ENCODE measurements at regions not wholly inside any gene's neighbourhood (a gene's known extent, or its start where the extent isn't known, plus 50 kb on each side); places are given as distances from the start of the nearest gene placed in this dataset.

DNA sequence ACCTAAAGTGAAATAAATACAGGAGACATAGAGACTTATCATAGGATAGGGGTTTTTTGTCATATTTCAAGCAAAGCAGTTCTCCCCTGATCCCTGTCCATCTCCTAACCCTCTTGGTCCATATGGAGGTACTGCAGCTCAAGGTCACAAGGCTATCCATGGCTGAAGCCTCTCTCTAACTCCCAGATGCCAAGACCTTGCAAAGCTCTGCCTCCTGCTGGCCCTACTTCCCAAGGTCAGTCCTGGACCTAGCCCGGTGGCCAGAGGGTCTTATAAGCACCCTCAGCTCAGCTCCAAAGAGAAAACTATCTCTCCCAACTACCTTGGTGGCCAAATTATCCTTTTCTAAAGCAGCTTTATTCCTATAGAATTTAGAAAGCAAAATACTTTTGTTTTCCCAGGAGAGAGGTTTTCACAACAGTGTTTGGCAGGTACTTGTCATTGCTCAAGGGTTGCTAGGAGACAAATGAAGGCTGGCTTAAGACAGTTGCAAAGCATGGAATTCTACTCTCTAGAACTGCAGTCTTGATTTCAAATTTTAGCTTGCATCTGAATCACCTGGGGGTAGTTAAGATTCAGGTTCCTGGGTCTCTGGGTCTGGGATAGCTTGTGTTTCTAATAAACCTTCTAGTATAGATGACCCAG, 121.5 kb downstream of the XCL2 start:
- intact Hi-C loops (cut with DNase I; ENCODE audit: low total_unique reads): no loop called here
- H3K9me3 ChIP-seq: no peaks in the 10 kb centered on the region
- peak overlapping the region in 1 of 5 donors; percentile 10 for H3K27ac ChIP-seq
- no peak for TF ChIP-seq POLR2A (IDR thresholded peaks at IDR 0.05)
- TF ChIP-seq POLR2AphosphoS5 (IDR thresholded peaks at IDR 0.05): no peak
- TF ChIP-seq EP300 (IDR thresholded peaks at IDR 0.05): no peak
- TF ChIP-seq, protein P1, sequence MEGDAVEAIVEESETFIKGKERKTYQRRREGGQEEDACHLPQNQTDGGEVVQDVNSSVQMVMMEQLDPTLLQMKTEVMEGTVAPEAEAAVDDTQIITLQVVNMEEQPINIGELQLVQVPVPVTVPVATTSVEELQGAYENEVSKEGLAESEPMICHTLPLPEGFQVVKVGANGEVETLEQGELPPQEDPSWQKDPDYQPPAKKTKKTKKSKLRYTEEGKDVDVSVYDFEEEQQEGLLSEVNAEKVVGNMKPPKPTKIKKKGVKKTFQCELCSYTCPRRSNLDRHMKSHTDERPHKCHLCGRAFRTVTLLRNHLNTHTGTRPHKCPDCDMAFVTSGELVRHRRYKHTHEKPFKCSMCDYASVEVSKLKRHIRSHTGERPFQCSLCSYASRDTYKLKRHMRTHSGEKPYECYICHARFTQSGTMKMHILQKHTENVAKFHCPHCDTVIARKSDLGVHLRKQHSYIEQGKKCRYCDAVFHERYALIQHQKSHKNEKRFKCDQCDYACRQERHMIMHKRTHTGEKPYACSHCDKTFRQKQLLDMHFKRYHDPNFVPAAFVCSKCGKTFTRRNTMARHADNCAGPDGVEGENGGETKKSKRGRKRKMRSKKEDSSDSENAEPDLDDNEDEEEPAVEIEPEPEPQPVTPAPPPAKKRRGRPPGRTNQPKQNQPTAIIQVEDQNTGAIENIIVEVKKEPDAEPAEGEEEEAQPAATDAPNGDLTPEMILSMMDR (IDR thresholded peaks at IDR 0.05): no peak
- no peak overlapping the region for H3K4me3 ChIP-seq
- DNase-seq: no peak
- WGBS, 5 donors: 84 to 100% (median 89%) methylated on average over 1 of the region's 1 CpG
- H3K4me1 ChIP-seq: peaks cover 0 to 17% (median 4%) of the 10 kb centered on the region in 4 donors
- H3K36me3 ChIP-seq: no peaks in the 10 kb centered on the region
- H3K27me3 ChIP-seq: no peaks in the 10 kb centered on the region

DNA sequence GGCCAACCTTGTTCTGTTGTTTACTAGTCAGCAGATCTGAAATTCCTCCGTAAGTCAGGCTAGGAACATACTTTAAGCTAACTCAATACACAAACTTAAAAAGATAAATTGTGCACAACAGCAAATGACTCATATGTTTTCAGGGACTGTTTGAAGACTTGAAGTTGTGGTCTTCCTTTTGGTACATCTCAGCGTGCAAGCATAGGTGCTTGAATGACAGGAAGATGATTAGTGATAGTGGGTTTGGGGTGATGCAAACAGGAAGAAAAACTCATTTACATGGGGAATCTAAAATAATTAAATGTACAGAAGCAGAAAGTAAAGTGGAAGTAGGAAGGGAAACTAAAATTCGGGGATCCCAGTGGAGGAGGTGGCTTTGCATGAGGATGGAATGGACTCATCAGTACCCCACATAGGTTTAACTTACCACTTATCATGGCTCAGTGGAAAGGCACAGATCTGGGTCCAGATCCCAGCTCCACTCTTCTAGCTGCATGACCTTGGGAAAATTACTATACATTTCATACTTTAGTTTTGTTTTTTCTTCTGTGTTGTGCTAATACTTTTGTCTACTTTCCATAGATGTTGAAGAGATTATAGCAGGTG, 122.3 kb downstream of the XCL2 start:
- TF ChIP-seq POLR2AphosphoS5 (IDR thresholded peaks at IDR 0.05) (no peak), POLR2A (IDR thresholded peaks at IDR 0.05) (no peak), EP300 (IDR thresholded peaks at IDR 0.05) (no peak)
- TF ChIP-seq, protein P1 (IDR thresholded peaks at IDR 0.05): no peak
- 60 to 78% (median 72%) methylated on average over 3 of the region's 3 CpGs for WGBS, 5 donors
- H3K4me1 ChIP-seq: peaks cover 0 to 9% (median 0%) of the 10 kb centered on the region in 4 donors
- no peak for DNase-seq
- H3K27me3 ChIP-seq: no peaks in the 10 kb centered on the region
- peak overlapping the region in 3 of 5 donors; percentile 12 to 35 (median 24) for H3K27ac ChIP-seq
- no peaks in the 10 kb centered on the region for H3K9me3 ChIP-seq
- H3K4me3 ChIP-seq: no peak overlapping the region
- intact Hi-C loops (cut with DNase I; ENCODE audit: low total_unique reads): no loop called here
- no peaks in the 10 kb centered on the region for H3K36me3 ChIP-seq

DNA sequence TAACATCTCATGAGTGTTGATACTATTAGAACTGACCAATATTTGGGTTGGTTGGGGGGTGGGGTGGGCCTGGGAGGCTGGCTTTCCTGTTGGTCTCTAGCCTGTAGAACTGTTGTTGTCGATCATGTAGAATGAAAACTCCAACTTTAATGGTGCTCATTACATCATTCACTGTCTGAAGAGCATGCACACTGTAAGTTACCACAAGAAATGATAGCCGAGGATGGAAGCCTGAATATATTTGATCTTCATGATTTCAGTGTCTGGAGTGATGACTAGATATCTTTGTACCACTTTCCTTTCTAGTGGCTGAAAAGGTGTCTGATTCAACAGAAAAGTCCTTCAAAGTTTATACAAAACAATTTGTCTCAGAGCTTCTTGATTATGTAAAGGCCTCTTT, 123.6 kb downstream of the XCL2 start:
- no peak for TF ChIP-seq POLR2AphosphoS5 (IDR thresholded peaks at IDR 0.05)
- TF ChIP-seq POLR2A (IDR thresholded peaks at IDR 0.05): no peak
- TF ChIP-seq, protein P1 (IDR thresholded peaks at IDR 0.05): no peak
- peaks cover 0 to 5% (median 0%) of the 10 kb centered on the region in 4 donors for H3K4me1 ChIP-seq
- H3K36me3 ChIP-seq: no peaks in the 10 kb centered on the region
- DNase-seq: no peak
- no peak overlapping the region for H3K27ac ChIP-seq
- H3K4me3 ChIP-seq: no peak overlapping the region
- no peaks in the 10 kb centered on the region for H3K9me3 ChIP-seq
- no peaks in the 10 kb centered on the region for H3K27me3 ChIP-seq
- 76 to 90% (median 83%) methylated on average over 2 of the region's 2 CpGs for WGBS, 5 donors
- intact Hi-C loops (cut with DNase I; ENCODE audit: low total_unique reads): no loop called here

DNA sequence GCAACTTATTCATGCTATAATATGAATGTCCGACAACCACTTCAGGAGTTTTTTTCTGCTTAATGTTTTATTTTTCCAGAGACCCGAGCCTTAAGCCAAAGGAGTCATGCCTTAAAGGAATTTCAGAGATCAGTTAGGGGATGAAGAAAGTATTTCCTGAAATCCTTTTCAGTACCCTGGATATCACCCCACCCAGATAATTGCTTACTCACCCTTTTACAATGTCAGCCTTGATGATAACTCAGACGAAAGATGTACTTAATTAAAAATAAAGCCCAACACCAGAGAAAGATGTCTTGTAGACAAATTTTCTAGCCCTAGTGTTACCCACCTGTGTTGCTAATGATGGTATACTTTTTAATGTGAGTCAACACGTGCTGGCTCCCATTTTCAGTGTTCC, 124.1 kb downstream of the XCL2 start:
- H3K36me3 ChIP-seq: no peaks in the 10 kb centered on the region
- no peaks in the 10 kb centered on the region for H3K27me3 ChIP-seq
- H3K27ac ChIP-seq: no peak overlapping the region
- DNase-seq: no peak
- 72 to 79% (median 74%) methylated on average over 4 of the region's 4 CpGs for WGBS, 5 donors
- no peak for TF ChIP-seq POLR2A (IDR thresholded peaks at IDR 0.05)
- no peak for TF ChIP-seq EP300 (IDR thresholded peaks at IDR 0.05)
- TF ChIP-seq, protein P1 (IDR thresholded peaks at IDR 0.05): no peak
- no peak for TF ChIP-seq POLR2AphosphoS5 (IDR thresholded peaks at IDR 0.05)
- peaks cover 0 to 5% (median 0%) of the 10 kb centered on the region in 4 donors for H3K4me1 ChIP-seq
- no peaks in the 10 kb centered on the region for H3K9me3 ChIP-seq
- intact Hi-C loops (cut with DNase I; ENCODE audit: low total_unique reads): no loop called here
- H3K4me3 ChIP-seq: no peak overlapping the region
